HG03159 (cell line): ENCODE measurements at regions not wholly inside any gene's neighbourhood (a gene's known extent, or its start where the extent isn't known, plus 50 kb on each side); places are given as distances from the start of the nearest gene placed in this dataset.

Experiments used
- ATAC-seq: cut with Tn5 transposase; IDR thresholded peaks from one replicate; pipeline ENCODE4 v1.9.1; 2021; ENCODE audit warnings: mild to moderate bottlenecking, moderate library complexity; ENCODE audit not compliant: unreplicated experiment

GRCh38 chr4:83866834-83867621, 331.1 kb downstream of the GPAT3 start:
- no peak for ATAC-seq

- ATAC-seq = no peak
These were observed 329.7 kb downstream of the GPAT3 start for GRCh38 chr4:83865417-83866150.

DNA sequence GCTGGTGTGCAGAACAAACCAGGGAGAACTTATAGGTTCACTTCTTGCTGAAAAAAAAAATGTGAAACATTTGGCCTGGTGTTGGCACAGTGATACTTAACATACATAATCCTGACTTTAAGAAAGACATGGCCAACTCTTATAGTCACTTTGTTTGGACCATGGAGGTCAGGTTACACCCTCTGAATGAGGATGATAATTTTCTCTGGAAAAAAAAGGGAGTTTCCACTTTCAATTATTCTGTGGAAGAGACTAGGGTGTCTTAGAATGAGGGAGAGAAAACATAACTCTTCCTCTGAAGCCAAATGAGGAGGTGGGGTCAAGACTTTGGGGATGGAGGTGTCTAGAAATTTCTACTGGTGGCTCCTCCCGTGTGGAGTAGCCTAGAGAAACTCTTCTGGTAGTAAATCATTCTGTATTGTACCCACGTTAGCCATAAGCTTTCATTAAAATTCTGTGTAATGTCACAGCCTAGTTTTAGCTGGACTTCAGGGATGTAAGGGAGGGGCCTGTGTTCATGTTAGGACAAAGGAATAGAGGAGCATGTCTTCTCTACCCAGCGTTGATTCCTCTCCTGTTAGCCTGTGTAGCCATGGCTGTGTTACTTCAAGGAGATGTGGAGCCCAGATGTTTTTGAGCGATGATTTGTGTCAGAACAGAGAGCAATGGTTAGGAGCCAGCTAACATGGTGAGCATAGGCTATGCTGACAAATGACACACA, 328.3 kb downstream of the GPAT3 start:
- ATAC-seq = no peak

DNA sequence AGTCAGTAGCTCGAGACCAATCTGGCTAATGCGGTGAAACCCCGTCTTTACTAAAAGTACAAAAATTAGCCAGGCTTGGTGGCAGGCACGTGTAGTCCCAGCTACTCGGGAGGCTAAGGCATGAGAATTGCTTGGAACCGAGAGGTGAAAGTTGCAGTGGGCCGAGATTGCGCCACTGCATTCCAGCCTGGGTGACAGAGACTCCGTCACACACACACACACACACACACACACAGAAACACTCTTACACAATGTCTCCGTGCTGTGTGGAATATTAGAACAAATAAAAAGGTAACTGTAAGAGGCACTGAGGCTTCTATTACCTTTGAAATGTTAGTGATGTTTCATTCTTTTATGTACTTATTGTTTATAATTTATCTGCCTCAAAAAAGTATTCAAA, 326.6 kb downstream of the GPAT3 start:
- no peak for ATAC-seq

DNA sequence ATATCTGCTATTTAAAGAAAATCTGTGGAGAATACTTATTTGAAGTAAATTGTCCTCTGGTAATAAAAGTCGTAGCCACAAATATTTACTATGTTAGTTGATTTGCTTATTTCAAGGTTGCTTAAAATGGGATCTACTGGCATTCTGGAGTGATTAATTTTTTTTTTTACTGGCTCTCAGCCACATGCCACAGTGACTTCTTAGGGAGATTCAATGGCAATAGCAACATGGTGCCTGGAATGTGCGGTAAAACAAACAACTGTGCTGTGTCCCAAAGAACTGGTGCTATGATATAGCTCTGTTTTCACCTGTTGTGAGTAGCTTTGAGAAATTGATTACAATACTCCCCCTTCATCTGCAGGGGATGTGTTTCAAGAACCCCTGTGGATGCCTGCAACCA, 324.3 kb downstream of the GPAT3 start:
- no peak for ATAC-seq

DNA sequence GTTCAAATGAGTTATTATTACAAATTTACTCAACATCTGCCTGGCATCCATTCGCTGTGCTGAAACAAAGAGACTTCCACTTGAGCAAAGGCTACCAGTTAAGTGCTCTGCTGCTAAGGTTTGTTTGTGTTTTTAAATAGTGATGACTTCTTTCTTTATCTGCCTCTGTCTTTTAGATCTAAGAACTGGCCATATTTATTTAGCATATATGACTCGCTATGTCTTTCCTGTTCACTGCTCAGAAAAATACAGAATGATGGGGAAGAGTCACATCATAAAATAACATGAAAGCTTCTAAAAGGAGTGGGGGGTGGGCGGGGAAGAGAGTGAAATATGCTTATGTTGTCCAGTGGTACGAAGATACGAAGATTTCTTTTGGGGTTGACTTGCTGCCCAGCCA, 322.2 kb downstream of the GPAT3 start:
- no peak for ATAC-seq

- no peak for ATAC-seq
These were observed 319.1 kb downstream of the GPAT3 start for GRCh38 chr4:83855044-83855443.

DNA sequence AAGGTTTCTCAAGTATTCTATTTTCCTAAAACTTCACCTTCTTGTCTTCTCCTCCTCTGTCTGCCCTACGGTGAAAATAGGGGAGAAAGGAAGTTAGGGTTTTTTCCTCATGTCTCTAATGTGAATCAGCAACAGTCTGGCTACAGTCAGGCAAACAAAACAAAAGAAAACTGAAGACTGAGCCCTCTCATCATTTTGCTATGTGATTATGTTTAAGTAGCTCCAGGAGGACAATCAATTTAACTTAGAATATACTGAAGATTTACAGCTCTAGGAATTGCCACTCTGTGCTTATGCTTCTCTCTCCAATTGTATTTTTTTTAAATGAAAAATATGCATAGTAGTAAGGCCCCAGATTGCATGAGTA, 316.2 kb downstream of the GPAT3 start:
- no peak for ATAC-seq

DNA sequence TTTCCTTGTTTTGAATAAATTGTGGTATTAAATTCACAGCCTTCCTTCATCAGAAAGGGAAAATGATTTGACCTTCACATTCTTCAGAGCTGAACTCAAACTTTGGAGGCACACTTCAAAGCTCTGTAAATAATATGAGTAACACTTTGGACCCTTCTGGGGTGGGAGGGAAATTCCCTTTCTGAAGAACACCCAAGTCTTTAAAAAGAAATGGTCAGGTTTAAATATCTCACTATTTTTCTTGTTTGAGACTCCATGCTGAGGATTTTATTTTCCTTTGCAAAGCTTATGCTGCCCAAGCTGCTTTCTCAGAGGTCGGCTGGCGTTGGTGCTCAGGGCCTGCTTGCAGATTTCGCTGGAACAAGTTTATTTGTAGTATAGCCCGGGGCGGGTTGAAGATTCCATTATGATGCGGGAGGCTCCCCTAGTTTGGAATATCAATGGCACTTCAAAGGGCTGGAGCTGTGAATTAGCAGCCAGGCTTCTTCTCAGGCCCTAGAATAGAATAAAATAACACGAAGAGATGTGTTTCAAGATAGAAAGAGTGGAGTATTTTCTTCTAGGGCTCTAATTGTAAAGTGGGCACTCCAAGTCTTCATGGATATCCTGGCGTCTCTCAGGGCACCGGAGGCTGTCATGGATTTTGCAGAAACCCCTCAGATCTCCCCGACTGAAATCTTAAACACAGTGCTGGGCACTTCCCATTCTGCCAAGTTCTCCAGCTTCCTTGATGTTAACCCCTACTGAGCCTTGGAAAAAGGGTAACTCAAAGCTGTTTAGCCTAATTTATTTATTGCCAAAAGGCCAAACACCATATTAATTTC, 315.6 kb downstream of the GPAT3 start:
- ATAC-seq = no peak

DNA sequence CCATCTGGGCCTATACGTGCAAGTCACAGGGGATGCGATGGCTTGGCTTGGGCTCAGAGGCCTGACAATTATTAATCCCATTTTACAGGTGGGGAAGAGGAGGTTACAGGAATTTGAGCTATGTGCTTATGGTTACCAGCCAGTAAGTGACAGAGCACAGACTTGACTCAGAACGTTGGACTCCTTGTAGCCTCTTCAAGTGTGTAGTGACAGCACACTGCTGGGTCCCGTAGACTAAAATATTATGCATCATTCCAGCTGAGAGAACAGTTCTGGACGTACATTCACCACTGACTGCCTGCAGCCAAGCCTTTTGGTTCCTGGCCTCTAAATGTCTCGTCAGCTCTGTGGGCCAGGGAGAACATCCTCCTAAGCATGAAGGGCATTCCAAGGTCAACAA, 314.5 kb downstream of the GPAT3 start:
- no peak for ATAC-seq

- no peak for ATAC-seq
These were observed 310.4 kb downstream of the GPAT3 start for GRCh38 chr4:83846193-83846830.

- ATAC-seq = no peak
These were observed 303.7 kb downstream of the GPAT3 start for GRCh38 chr4:83839615-83840014.

DNA sequence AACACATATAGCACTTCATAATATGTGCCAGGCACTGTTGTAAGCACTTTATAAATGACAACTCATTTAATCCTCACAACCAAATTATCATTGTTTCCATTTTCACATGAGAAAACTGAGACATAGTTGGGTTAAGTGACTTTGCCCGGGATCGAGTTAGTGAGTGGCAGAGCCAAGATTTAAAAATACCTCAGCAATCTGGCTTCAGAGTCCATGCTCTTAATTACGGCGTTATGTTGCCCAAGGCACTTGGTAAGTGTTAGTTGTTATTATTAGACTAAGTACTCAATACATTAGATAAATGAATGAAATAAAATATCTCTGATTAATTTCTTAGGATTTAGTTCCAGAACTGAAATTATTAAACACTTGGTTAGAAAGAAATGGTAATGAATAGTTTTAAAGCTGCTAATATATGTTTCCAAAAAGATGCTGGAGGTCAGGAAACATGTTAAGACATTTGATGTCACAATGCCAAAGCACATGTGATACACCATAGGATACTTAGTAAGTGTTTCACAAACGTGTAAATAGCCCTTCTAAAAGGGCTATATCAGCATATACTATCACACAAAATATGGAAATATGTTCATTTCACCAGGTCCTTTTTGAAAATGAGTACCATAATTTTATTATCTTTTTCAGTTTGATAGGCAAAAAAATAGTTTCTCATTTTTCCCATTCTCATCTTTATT, 301.9 kb downstream of the GPAT3 start:
- no peak for ATAC-seq

GRCh38 chr4:83833920-83834319, 298.0 kb downstream of the GPAT3 start:
- ATAC-seq = no peak

DNA sequence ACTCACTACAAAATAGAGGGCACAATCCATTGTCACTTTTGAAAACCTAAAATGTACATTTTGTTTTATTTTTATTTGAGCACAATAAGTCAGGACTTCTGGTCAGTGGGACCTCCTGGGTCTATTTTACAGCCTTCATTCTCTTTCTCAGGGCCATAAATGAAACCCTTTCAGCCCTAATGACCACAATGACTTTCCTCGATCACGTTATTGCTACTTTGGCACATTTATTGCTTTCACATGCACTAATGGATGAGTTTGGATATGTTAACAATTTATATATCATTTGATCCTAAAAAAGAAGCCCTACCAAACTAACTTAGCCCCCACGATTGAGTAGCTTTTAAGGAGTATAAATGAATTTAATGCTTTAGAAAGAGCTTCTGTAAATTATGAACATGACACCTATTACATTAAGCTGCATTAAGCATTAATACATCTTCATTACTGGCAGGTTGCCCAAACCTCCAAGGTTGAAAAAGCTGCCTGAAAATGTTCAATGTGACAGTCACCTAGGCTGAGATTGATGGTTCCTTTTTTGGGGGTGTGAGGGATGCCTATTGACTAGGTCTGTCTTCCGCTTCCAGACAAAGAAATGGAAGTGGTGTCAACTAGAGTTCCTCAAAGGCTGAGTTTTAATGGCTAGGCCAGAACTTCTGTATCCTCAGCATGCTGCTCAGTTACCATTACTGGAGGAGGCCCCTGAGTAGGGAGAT, 296.4 kb downstream of the GPAT3 start:
- no peak for ATAC-seq

DNA sequence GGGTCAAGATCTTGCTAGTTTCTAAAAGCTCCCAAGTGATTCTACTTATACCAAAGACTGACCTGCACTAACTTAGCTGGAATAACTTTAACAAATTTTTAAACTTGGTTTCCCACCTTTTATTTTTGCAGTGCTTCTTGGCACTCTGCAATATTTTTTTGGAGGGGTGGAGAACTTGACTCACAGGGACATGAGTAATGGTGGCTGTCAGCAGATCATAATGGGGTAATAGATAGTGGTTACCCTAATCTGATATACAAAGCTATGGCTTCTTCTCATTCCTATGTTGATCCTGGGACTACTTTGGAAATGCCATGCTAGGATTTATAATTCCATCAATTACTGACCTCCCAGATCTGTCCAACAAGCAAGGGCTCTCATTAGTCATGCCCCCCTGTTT, 295.7 kb downstream of the GPAT3 start:
- ATAC-seq = no peak

- no peak for ATAC-seq
These were observed 294.4 kb downstream of the GPAT3 start for GRCh38 chr4:83830138-83830888.

DNA sequence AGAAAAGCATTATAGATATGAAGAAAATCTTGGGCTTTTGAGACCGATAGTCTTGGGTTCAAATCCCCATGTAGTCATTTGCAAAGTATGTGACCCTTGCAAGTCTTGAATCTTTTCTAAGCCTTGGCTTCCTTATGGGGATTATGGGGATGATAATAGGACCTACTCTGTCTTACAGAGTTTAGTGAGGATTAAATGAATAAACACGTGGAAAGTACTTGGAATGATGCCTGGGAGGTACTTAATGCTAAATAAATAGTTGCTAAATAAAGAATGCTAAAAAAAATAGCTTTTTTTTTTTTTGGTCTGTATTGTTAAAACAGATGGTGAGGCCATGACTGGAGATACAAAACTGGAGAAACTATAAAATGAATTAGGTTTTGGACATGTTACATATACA, 292.7 kb downstream of the GPAT3 start:
- ATAC-seq = no peak

GRCh38 chr4:83821493-83821892, 285.6 kb downstream of the GPAT3 start:
- no peak for ATAC-seq
